GM20000 (cell line): ENCODE measurements at regions not wholly inside any gene's neighbourhood (a gene's known extent, or its start where the extent isn't known, plus 50 kb on each side); places are given as distances from the start of the nearest gene placed in this dataset.

Experiments used
- DNase-seq: peaks from one replicate; pipeline ENCODE4 v3.0.0; 2012; ENCODE audit warnings: low spot score
- TF ChIP-seq, protein P1 (sequence below): IDR thresholded peaks from 2 replicates; pipeline ENCODE4 v1.5.1; 2012; ENCODE audit warnings: mild to moderate bottlenecking, control low read depth; ENCODE audit errors: extremely low read depth, missing control alignments

GRCh38 chr6:10272591-10272990 lies 142.3 kb downstream of the TFAP2A start:
- no peak for DNase-seq
- TF ChIP-seq, protein P1, sequence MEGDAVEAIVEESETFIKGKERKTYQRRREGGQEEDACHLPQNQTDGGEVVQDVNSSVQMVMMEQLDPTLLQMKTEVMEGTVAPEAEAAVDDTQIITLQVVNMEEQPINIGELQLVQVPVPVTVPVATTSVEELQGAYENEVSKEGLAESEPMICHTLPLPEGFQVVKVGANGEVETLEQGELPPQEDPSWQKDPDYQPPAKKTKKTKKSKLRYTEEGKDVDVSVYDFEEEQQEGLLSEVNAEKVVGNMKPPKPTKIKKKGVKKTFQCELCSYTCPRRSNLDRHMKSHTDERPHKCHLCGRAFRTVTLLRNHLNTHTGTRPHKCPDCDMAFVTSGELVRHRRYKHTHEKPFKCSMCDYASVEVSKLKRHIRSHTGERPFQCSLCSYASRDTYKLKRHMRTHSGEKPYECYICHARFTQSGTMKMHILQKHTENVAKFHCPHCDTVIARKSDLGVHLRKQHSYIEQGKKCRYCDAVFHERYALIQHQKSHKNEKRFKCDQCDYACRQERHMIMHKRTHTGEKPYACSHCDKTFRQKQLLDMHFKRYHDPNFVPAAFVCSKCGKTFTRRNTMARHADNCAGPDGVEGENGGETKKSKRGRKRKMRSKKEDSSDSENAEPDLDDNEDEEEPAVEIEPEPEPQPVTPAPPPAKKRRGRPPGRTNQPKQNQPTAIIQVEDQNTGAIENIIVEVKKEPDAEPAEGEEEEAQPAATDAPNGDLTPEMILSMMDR, result no peak

- TF ChIP-seq, protein P1, result no peak
These were observed 142.9 kb downstream of the TFAP2A start for GRCh38 chr6:10271982-10272381.

GRCh38 chr6:10269814-10270472 lies 144.9 kb downstream of the TFAP2A start:
- TF ChIP-seq, protein P1, result no peak
- no peak for DNase-seq

More at GRCh38 chr6:10271982-10272381, 142.9 kb downstream of the TFAP2A start:
- no peak for DNase-seq

DNA sequence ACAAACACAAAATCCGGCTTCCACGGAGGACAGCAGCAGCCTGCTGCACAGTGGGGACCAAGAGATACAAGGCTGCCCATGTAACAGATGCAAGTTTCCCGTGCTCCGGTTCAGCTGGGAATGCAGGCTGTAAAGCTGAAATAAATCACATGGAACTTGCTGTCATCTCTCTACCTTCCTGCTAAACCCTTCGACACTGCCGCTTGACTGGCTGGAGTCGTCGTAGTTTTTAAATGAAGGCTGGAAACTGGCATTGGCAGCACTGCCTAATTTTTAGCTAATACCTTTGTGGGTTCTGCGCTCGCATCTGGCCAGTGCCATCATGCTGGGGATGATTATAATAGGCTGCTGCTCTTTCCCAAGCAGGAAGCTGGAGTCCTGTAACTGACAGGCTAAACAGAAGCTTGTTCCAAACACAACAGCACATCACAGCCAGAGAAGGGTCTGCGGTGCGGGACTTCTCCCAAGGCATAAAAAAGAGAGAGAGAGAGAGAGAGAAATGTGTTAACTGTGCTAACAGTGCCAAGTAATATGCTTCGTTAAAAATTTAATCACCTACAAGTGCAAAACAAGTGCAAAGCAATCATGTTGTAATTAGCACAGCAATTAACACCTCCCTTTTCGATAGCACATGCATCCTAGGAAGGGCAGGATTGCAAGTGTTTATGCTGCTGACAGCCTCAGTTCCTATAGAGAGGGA lies 146.1 kb downstream of the TFAP2A start:
- DNase-seq, result no peak
- TF ChIP-seq, protein P1, result no peak

- TF ChIP-seq, protein P1, result no peak
- DNase-seq, result no peak
These were observed 146.8 kb downstream of the TFAP2A start for GRCh38 chr6:10268111-10268510.

DNA sequence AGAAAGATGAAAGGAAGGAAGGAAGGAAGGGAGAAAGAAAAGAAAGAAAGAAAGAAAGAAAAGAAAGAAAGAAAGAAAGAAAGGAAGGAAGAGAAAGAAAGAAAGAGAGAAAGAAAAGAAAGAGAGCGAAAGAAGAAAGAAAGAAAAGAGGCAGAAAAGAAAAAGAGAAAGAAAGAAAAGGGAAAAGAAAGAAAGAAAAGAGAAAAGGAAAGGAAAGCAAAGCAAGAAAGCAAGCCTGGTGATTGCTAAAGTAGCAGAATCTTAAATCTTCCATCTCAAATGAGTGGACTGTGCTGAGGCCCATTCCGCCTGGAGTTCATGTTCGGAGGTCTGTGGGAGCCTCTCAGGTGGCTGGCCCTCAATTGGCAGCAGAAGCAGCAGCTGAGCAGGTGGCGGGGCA lies 148.4 kb downstream of the TFAP2A start:
- DNase-seq, result no peak
- TF ChIP-seq, protein P1, result no peak

DNA sequence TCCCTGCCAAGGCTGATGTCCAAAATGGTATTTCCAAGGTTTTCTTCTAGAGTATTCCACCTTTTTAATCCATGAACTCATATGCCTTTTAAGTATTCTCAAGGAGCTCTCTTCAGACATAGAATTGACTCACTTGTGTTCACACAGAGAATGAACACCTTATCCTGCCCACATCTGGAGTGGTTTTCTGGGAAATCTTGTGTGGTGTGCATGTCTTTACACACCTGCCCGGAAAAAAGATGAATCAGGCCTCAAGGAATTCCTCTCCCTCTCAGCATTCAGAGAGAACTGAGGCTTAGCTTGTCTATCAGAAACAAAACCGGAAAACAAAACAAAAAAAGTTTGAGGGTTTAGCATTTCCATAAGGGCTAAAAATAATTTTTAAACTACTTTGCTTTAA lies 148.8 kb downstream of the TFAP2A start:
- DNase-seq, result no peak
- TF ChIP-seq, protein P1, result no peak
